Heart right ventricle (tissue), 16 donors: ENCODE measurements at regions not wholly inside any gene's neighbourhood (a gene's known extent, or its start where the extent isn't known, plus 50 kb on each side); places are given as distances from the start of the nearest gene placed in this dataset.

Experiments used
- ATAC-seq, 8 donors: fragments of 200-7000 bp; cut with Tn5 transposase; one replicate each; pipeline ENCODE4 v1.9.1; 2020; ENCODE audit warnings: mild to moderate bottlenecking in 8 of 8, moderate library complexity in 8 of 8, moderate number of reproducible peaks in 1 of 8
- DNase-seq, 2 donors: peaks; one replicate each; pipeline ENCODE4 v3.0.0-alpha.2; 2020
- H3K27ac ChIP-seq, 10 donors: fragments of 200-600 bp; sonication (generic) in 2 of 10; one replicate each; pipeline versions ENCODE4 v1.5.0 to v1.8.0; 2020 to 2022; ENCODE audit warnings: mild to moderate bottlenecking in 3 of 10
- H3K27me3 ChIP-seq, 7 donors: fragments of 200-600 bp; one replicate each; pipeline ENCODE4 v1.8.0; 2021 to 2022; ENCODE audit warnings: mild to moderate bottlenecking in 2 of 7
- H3K36me3 ChIP-seq, 9 donors: fragments of 200-600 bp; sonication (generic) in 1 of 9; one replicate each; pipeline versions ENCODE4 v1.5.0 to v1.8.0; 2020 to 2022; ENCODE audit warnings: mild to moderate bottlenecking in 2 of 9
- H3K4me1 ChIP-seq, 9 donors: fragments of 200-600 bp; sonication (generic) in 1 of 9; one replicate each; pipeline versions ENCODE4 v1.5.0 to v1.8.0; 2020 to 2022; ENCODE audit warnings: mild to moderate bottlenecking in 4 of 9
- H3K4me3 ChIP-seq, 10 donors: fragments of 200-600 bp; sonication (generic) in 2 of 10; one replicate each; pipeline versions ENCODE4 v1.5.0 to v1.8.0; 2020 to 2022; ENCODE audit warnings: mild to moderate bottlenecking in 7 of 10, moderate library complexity in 2 of 10
- H3K9me3 ChIP-seq, 11 donors: fragments of 200-600 bp in 10 of 11; sonication (generic) in 2 of 11; one replicate each; pipeline versions ENCODE4 v1.5.0 to v1.8.0; 2013 to 2022; ENCODE audit warnings: mild to moderate bottlenecking in 2 of 11, control low read depth in 1 of 11, moderate library complexity in 1 of 11
- WGBS, 2 donors: extraction: QIAGEN DNeasy Blood & Tissue Kit; methylation state at CpG; one replicate each; pipeline ENCODE4 v1.1.7; 2013; ENCODE audit warnings: inconsistent platforms in 1 of 2; 5-methylcytosine and 5-hydroxymethylcytosine counted together
- intact Hi-C, 10 donors: fragments of 100-400 bp; cut with DNase I; formaldehyde crosslinking; loops; one replicate each; pipeline versions ENCODE4 v1.11.1 to v1.14.2; 2022
- TF ChIP-seq, protein P1 (sequence below), 9 donors: fragments of 200-600 bp; sonication (generic) in 2 of 9; IDR thresholded peaks; one replicate each; pipeline versions ENCODE4 v1.5.0 to v1.8.0; 2021 to 2022; ENCODE audit warnings: antibody characterized with exemption in 9 of 9, mild to moderate bottlenecking in 5 of 9, moderate library complexity in 1 of 9
- donor health status: Arrhythmogenic right ventricular cardiomyopathy.
- donor health status: ischemic (EF 13 %, LVEDD 7.1; RV severe dilation, severe dysfunction).
- donor health status: healthy with polysubstance abuse.
- donor health status: DM: no; HTN: yes; CAD: no.
- donor health status: DM: no; HTN: no; CAD: no.
- donor health status: ischemic (EF 25% LVEDD 6.9; RV normal size, moderate dysfunction).
- donor health status: ischemic (EF 25% LVEDD 5.7; RV mildly dilated, moderate dysfunction).
- donor health status: healthy.
- donor health status: DM: yes; HTN: yes; CAD: no.
- donor health status: Ischemic cardiomyopathy.
- donor health status: ischemic (EF 35%, LVEDD 5.7; RV mildly dilated, moderate dysfunction).
- donor health status: nonischemic (EF 11% LVEDD 7.7; RV severe dilation, severe dysfunction).
- donor health status: DM: yes; HTN: yes; CAD: no.
- donor health status: PGD.
- donor health status: ischemic (EF 29% LVEDD 5.4; RV normal size, mild dysfunction).
- donor health status: nonischemic (EF 23%, LVEDD 6.1; RV moderate dilation, normal function).

DNA sequence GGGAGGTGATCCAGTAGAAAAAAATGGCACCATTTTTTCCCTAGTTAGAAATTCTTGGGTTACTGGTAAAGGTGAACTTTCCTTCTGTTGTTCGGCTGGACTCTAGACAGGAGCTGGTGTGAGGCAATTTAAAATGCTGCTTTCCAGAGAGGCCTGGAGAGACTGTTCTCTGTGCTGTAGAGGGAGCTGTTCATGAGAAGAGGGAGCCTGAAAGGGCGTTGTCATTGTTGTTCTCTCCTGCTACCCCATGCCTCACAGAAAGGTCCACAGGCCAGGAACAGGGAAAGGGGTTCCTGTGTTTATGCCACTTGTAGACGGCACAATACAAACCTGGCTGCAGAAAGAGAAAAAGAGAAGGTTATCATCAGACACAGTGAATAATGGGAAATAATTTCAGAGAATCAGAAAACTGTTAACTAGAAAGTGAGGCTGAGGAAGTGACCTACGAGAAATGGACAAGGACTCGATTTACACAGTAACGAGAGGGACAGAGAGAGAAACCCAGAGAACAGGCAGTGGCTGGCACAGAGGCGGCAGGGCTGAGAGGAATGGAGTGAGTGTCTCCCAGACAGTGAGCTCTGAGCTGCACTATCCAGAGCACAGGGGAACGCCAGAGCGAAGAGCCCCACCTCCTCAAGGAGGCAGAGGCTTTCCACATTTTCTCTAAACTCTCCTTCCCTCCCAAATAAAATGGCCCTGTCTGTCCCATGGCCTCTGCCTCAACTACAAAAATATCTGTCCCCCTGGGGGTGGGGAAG is 109.2 kb downstream of the RRM1 start:
- H3K27ac ChIP-seq: peak overlapping the region in 6 of 10 donors; percentile 2 to 62 (median 32)

DNA sequence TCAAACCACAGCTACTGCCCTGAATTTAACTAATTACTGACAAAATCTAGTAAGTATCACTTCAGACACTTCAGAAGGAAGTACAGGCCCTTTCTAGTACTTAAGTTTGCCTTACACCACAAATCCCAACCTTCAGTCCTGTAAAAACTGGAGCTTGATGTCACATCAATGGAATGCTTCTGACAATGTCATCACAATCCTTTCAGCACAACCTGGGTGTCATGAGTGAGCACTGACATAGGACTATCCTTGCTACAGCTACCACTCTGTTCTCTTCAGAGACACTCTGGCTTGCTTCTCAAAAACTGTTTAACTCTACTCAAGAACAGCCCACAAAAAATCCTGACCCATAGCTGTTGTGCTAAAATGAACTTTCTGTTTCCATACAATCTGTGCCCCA is 108.2 kb downstream of the RRM1 start:
- TF ChIP-seq, protein P1, sequence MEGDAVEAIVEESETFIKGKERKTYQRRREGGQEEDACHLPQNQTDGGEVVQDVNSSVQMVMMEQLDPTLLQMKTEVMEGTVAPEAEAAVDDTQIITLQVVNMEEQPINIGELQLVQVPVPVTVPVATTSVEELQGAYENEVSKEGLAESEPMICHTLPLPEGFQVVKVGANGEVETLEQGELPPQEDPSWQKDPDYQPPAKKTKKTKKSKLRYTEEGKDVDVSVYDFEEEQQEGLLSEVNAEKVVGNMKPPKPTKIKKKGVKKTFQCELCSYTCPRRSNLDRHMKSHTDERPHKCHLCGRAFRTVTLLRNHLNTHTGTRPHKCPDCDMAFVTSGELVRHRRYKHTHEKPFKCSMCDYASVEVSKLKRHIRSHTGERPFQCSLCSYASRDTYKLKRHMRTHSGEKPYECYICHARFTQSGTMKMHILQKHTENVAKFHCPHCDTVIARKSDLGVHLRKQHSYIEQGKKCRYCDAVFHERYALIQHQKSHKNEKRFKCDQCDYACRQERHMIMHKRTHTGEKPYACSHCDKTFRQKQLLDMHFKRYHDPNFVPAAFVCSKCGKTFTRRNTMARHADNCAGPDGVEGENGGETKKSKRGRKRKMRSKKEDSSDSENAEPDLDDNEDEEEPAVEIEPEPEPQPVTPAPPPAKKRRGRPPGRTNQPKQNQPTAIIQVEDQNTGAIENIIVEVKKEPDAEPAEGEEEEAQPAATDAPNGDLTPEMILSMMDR (IDR thresholded peaks at IDR 0.05): no peak
- DNase-seq: no peak
- Histone ChIP-seq H3K4me1 (peaks cover 0 to 21% (median 0%) of the 10 kb centered on the region in 9 donors), H3K4me3 (no peak overlapping the region), H3K36me3 (no peaks in the 10 kb centered on the region), H3K27ac (peak overlapping the region in 3 of 10 donors; percentile 7 to 62 (median 52)), H3K9me3 (peaks cover 0 to 8% (median 0%) of the 10 kb centered on the region in 11 donors), H3K27me3 (no peaks in the 10 kb centered on the region)
- intact Hi-C loops: no loop called here
- peak; percentile 52 to 97 (median 86) for ATAC-seq

More for the DNA sequence above, 109.2 kb downstream of the RRM1 start:
- no peak for DNase-seq
- TF ChIP-seq, protein P1 (IDR thresholded peaks at IDR 0.05): peak in 7 of 9 donors; percentile 12 to 37 (median 18)
- peak; percentile 55 to 94 (median 88) for ATAC-seq
- no peak overlapping the region for H3K4me3 ChIP-seq
- no peaks in the 10 kb centered on the region for H3K27me3 ChIP-seq
- intact Hi-C loops: no loop called here
- peaks cover 0 to 8% (median 0%) of the 10 kb centered on the region in 11 donors for H3K9me3 ChIP-seq
- peaks cover 0 to 21% (median 0%) of the 10 kb centered on the region in 9 donors for H3K4me1 ChIP-seq
- no peaks in the 10 kb centered on the region for H3K36me3 ChIP-seq
- 53 to 71% methylated on average over 9 of the region's 9 CpGs for WGBS, 2 donors

DNA sequence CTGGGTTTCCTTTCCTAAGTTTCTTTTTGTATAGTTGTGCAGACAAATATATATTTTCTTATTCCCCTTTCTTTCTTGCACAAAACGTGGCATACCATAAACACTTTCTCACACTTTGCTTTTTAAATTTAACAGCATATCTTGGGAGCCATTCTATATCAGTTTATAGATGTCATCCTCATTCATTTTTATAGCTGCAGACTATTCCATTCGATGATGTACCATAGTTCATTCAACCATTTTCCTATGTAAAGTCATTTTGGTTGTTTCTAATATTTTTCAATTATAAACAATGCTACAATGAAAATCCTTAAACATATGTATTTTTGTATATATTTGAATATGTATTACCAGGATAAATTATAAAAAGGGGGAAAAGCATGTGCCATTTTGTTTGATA is 102.5 kb downstream of the RRM1 start:
- H3K36me3 ChIP-seq: no peaks in the 10 kb centered on the region
- no peaks in the 10 kb centered on the region for H3K27me3 ChIP-seq
- no peak overlapping the region for H3K27ac ChIP-seq
- peaks cover 0 to 8% (median 0%) of the 10 kb centered on the region in 9 donors for H3K4me1 ChIP-seq
- no peak for DNase-seq
- no peak for ATAC-seq
- TF ChIP-seq, protein P1 (IDR thresholded peaks at IDR 0.05): no peak
- peaks cover 0 to 8% (median 0%) of the 10 kb centered on the region in 11 donors for H3K9me3 ChIP-seq
- intact Hi-C loops: no loop called here
- WGBS, 2 donors: 78 to 86% methylated on average over 2 of the region's 2 CpGs
- no peak overlapping the region for H3K4me3 ChIP-seq

DNA sequence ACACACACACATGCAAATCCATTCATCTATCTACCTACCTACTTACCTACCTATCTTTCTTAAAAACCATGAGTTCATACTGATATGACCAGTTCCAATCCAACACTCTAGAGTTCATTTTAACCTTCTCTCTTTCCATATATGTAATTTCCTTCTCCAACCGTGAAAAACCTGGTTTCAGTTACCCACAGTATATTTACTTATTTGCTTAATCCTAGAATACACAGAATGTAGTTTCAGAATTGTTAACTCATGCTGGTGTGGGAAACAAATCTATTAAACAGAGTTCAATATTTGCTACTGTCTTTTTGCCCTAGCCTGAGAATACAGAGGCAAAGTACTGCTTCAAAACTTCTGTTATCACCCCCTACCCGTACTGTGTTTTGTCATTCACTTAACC is 101.3 kb downstream of the RRM1 start:
- ATAC-seq: no peak
- WGBS, 2 donors: 68 to 78% methylated on average over 2 of the region's 2 CpGs
- peaks cover 0 to 13% (median 0%) of the 10 kb centered on the region in 9 donors for H3K4me1 ChIP-seq
- DNase-seq: no peak
- no peak overlapping the region for H3K4me3 ChIP-seq
- H3K27me3 ChIP-seq: no peaks in the 10 kb centered on the region
- no peak overlapping the region for H3K27ac ChIP-seq
- TF ChIP-seq, protein P1 (IDR thresholded peaks at IDR 0.05): no peak
- intact Hi-C loops: no loop called here
- no peaks in the 10 kb centered on the region for H3K36me3 ChIP-seq
- peaks cover 0 to 8% (median 0%) of the 10 kb centered on the region in 11 donors for H3K9me3 ChIP-seq
